VCaP (cell line): ENCODE measurements at regions not wholly inside any gene's neighbourhood (a gene's known extent, or its start where the extent isn't known, plus 50 kb on each side); places are given as distances from the start of the nearest gene placed in this dataset.

Experiments
- H3K27ac ChIP-seq: fragments of 450-650 bp; 2 replicates; pipeline ENCODE4 v1.5.1; 2017
- CTCF ChIP-seq: fragments of 450-650 bp; conservative IDR thresholded peaks from 2 replicates; pipeline ENCODE4 v1.5.1; 2017; ENCODE audit warnings: mild to moderate bottlenecking, moderate library complexity

DNA sequence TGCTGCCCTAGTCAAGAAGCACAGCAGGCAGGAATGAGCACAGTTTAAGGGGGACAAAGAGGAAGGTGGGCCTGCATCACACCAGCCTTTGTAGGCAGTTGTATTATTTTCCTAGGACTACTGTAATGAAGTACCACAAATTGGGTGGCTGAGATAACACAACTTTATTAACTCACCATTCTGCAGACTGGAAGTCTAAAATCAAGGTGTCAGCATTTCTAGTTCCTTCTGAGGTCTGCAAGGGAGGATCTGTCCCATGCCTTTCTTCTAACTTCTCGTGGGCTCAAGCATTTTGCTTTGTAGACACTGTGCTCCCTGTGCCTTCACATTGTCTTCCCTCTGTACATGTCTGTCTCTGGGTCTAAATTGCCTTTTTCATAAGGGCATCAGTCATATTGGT lies 488.5 kb upstream of the JARID2 start:
- no peak overlapping the region for H3K27ac ChIP-seq
- no peak for TF ChIP-seq CTCF

DNA sequence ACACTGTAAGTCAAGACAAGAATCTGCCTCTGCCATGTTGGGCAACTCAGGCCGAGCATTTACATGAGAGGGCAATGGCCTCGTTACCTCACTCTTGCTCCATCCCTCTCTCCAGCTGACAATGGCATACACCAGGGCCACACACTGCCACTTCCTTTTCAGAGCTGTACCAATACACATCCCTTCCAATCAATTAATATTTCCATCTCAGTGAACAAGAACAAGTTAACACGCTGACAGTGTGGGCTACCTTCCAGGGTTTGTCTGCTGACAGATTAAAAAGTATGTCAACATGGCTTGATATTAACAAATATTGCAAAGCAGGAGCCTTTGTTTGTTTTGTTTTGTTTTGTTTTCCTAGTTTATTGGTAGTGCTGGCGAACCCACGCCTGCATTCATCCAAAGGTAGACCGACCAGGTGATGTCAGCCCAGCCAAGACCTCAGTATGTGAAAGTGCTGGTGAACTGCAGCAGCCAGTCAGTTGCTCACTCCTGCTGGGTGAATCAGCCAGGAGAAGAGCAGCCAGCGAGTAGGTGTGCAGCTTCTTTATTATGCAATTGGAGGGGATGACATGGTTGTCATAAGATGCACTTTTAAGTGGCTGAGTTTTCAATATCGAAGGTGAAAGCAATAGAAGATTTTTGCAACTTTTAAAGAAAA lies 487.3 kb upstream of the JARID2 start:
- TF ChIP-seq CTCF, result no peak
- peak overlapping the region; percentile 16; the same call in 1 of the 2 replicates for H3K27ac ChIP-seq

DNA sequence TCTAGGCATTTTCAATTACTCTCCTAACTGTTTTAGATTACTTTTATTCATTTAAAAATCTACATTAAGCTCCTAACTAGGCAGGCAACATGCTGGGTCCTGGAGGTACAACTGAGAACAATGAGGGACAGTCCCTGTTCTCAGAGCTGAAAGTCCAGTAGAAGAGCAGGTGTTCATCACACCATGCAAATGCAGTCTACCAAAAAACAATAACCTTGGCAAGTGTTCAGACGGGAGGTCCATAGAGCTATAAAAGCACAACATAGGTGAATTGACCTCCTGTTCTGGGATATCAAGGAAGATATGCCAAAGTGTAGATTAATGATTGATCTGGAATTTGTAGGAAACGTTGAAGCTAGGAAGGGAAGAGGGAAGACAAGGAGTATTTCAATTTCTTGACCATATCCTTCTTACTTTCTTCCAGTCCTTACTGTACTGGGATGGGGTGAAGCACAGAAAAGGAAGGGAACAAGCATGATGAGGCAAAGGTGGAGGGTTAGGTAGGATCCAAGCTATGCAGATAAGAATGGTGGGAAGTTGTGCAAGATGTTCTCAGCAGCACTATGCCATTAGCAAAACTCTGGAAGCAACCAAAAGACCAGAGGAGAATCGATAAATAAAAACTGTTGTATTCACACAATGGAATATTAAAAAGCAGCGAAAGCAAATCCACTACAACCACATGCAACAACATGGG lies 485.7 kb upstream of the JARID2 start:
- no peak for TF ChIP-seq CTCF
- H3K27ac ChIP-seq, result no peak overlapping the region

- TF ChIP-seq CTCF, result no peak
- H3K27ac ChIP-seq, result no peak overlapping the region
These were observed 483.8 kb upstream of the JARID2 start for GRCh38 chr6:14762077-14762476.

- TF ChIP-seq CTCF, result no peak
- H3K27ac ChIP-seq, result no peak overlapping the region
These were observed 482.7 kb upstream of the JARID2 start for GRCh38 chr6:14763139-14763538.

GRCh38 chr6:14763616-14764015 lies 482.3 kb upstream of the JARID2 start:
- TF ChIP-seq CTCF, result no peak
- no peak overlapping the region for H3K27ac ChIP-seq

DNA sequence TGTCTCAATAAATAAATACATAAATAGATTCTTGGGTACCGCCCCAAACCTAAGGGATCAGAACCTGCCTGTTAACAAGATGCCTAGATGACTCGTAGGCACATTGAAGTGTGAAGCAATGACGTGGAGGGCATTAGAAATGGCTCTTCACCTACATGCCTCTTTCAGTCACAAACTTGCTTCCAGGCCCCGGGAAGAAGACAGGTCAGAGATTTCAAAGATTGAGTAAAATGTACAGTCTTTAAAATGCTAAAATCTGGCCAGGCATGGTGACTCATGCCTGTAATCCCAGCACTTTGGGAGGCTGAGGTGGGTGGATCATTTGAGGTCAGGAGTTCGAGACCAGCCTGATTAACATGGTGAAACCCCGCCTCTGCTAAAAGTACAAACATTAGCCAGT lies 480.8 kb upstream of the JARID2 start:
- H3K27ac ChIP-seq, result no peak overlapping the region
- TF ChIP-seq CTCF, result no peak
